H1 (cell line): ENCODE measurements at regions not wholly inside any gene's neighbourhood (a gene's known extent, or its start where the extent isn't known, plus 50 kb on each side); places are given as distances from the start of the nearest gene placed in this dataset.

Source experiments
- CTCF ChIA-PET: fragments of 300-600 bp; sonication (Branson Sonifier 250); formaldehyde crosslinking; loops from one replicate; lab custom pipeline; 2021; ENCODE audit not compliant: partially characterized antibody; lab: Charles Lee
- POLR2A ChIA-PET: fragments of 300-600 bp; sonication (Branson Sonifier 250); formaldehyde crosslinking; loops from one replicate; lab custom pipeline; 2021; ENCODE audit warnings: inconsistent platforms; ENCODE audit not compliant: partially characterized antibody; lab: Charles Lee
- DNase-seq, 2 experiments: peaks; one replicate each; pipeline versions ENCODE4 v3.0.0 to v3.0.0-alpha.2; 2010 to 2022; ENCODE audit warnings: low spot score in 2 of 2, low read depth in 1 of 2, mixed read lengths in 1 of 2
- FAIRE-seq: peaks from 2 replicates; lab custom pipeline; 2011; peaks lifted over from hg19 to GRCh38; lab: Jason Lieb, UNC
- H2AFZ ChIP-seq: 2 replicates; pipeline ENCODE4 v1.8.1; 2012; ENCODE audit warnings: low read length, inconsistent platforms
- H2AK5ac ChIP-seq: 2 replicates; pipeline ENCODE4 v1.6.1; 2013; ENCODE audit warnings: low read depth, low read length
- H2BK120ac ChIP-seq: replicated peaks from 2 replicates; pipeline ENCODE3; 2013; ENCODE audit warnings: low read depth, low read length, inconsistent platforms
- H2BK12ac ChIP-seq: 2 replicates; pipeline ENCODE4 v1.6.1; 2013; ENCODE audit warnings: low read depth, low read length
- H2BK15ac ChIP-seq: 2 replicates; pipeline ENCODE4 v1.6.1; 2013; ENCODE audit warnings: low read length
- H2BK20ac ChIP-seq: 2 replicates; pipeline ENCODE4 v1.6.1; 2013; ENCODE audit warnings: low read length
- H2BK5ac ChIP-seq: 2 replicates; pipeline ENCODE4 v1.6.1; 2013; ENCODE audit warnings: low read depth, low read length
- H3K14ac ChIP-seq: 2 replicates; pipeline ENCODE4 v1.6.1; 2013; ENCODE audit warnings: inconsistent platforms; ENCODE audit not compliant: insufficient read length
- H3K18ac ChIP-seq: 2 replicates; pipeline ENCODE4 v1.6.1; 2013; ENCODE audit warnings: low read length; ENCODE audit errors: extremely low read depth
- H3K23ac ChIP-seq: 2 replicates; pipeline ENCODE4 v1.6.1; 2013; ENCODE audit warnings: inconsistent platforms; ENCODE audit not compliant: insufficient read length
- H3K23me2 ChIP-seq: 2 replicates; pipeline ENCODE4 v1.6.1; 2013; ENCODE audit warnings: low read depth, low read length
- H3K27ac ChIP-seq: 2 replicates; pipeline ENCODE4 v1.6.1; 2011; ENCODE audit warnings: low read depth, low read length, inconsistent platforms
- H3K27me3 ChIP-seq, 4 experiments: replicated peaks in 1 of 4; 1 replicate in 1 of 4; 2 replicates in 3 of 4; pipeline versions ENCODE4 v1.6.1 to v1.8.1; 2011 to 2013; ENCODE audit warnings: low read length in 3 of 4, mild to moderate bottlenecking in 3 of 4, inconsistent platforms in 2 of 4, mixed read lengths in 2 of 4, moderate library complexity in 1 of 4; ENCODE audit not compliant: control insufficient read depth in 3 of 4, insufficient read depth in 3 of 4; ENCODE audit errors: extremely low read depth in 1 of 4
- H3K36me3 ChIP-seq, 4 experiments: 2 replicates each; pipeline versions ENCODE4 v1.6.1 to v1.8.1; 2011 to 2013; ENCODE audit warnings: mild to moderate bottlenecking in 4 of 4, low read length in 3 of 4, moderate library complexity in 2 of 4, control low read depth in 1 of 4, inconsistent platforms in 1 of 4; ENCODE audit not compliant: insufficient read depth in 4 of 4, control insufficient read depth in 2 of 4
- H3K4ac ChIP-seq: replicated peaks from 2 replicates; pipeline ENCODE3; 2013; ENCODE audit warnings: low read length, low read depth, mixed read lengths, inconsistent platforms; ENCODE audit not compliant: insufficient read length
- H3K4me1 ChIP-seq, 4 experiments: replicated peaks in 1 of 4; 1 replicate in 1 of 4; 2 replicates in 3 of 4; pipeline versions ENCODE4 v1.6.1 to v1.8.1; 2011 to 2013; ENCODE audit warnings: low read length in 3 of 4, inconsistent platforms in 2 of 4, mixed read lengths in 1 of 4; ENCODE audit not compliant: insufficient read depth in 4 of 4, control insufficient read depth in 3 of 4
- H3K4me2 ChIP-seq, 2 experiments: 2 replicates each; pipeline versions ENCODE4 v1.6.1 to v1.8.1; 2011 to 2013; ENCODE audit warnings: low read depth in 2 of 2, low read length in 2 of 2, control low read depth in 1 of 2, inconsistent platforms in 1 of 2, mild to moderate bottlenecking in 1 of 2; ENCODE audit not compliant: insufficient read depth in 1 of 2
- H3K4me3 ChIP-seq, 4 experiments: fragments of 200-600, 300-600 bp in 1 of 4; sonication (generic), shearing (Covaris generic), sonication (Bioruptor Twin) in 1 of 4; 2 replicates each; pipeline versions ENCODE4 v1.5.1 to v1.8.1; 2011 to 2016; ENCODE audit warnings: low read length in 4 of 4, low read depth in 3 of 4, control low read depth in 2 of 4, inconsistent platforms in 2 of 4, mild to moderate bottlenecking in 2 of 4, mixed read lengths in 1 of 4, moderate library complexity in 1 of 4; ENCODE audit not compliant: insufficient read depth in 2 of 4; ENCODE audit errors: extremely low read depth in 1 of 4
- H3K56ac ChIP-seq: replicated peaks from 2 replicates; pipeline ENCODE3; 2013; ENCODE audit warnings: low read depth, mild to moderate bottlenecking, mixed read lengths, low read length, inconsistent platforms; ENCODE audit not compliant: insufficient read length
- H3K79me1 ChIP-seq: 2 replicates; pipeline ENCODE4 v1.6.1; 2013; ENCODE audit warnings: low read depth, low read length, control low read depth
- H3K79me2 ChIP-seq, 2 experiments: 2 replicates each; pipeline versions ENCODE4 v1.6.1 to v1.8.1; 2012 to 2013; ENCODE audit warnings: low read length in 2 of 2, mild to moderate bottlenecking in 2 of 2, inconsistent platforms in 1 of 2; ENCODE audit not compliant: insufficient read depth in 2 of 2, control insufficient read depth in 1 of 2
- H3K9ac ChIP-seq, 4 experiments: replicated peaks in 1 of 4; 1 replicate in 1 of 4; 2 replicates in 3 of 4; pipeline versions ENCODE4 v1.6.1 to v1.8.1; 2011 to 2013; ENCODE audit warnings: low read depth in 3 of 4, low read length in 3 of 4, control low read depth in 2 of 4, mild to moderate bottlenecking in 2 of 4, moderate library complexity in 2 of 4, inconsistent platforms in 1 of 4; ENCODE audit errors: extremely low read depth in 1 of 4
- H3K9me3 ChIP-seq, 2 experiments: 2 replicates each; pipeline versions ENCODE4 v1.6.1 to v1.8.1; 2012 to 2013; ENCODE audit warnings: mild to moderate bottlenecking in 2 of 2, moderate library complexity in 2 of 2, control low read depth in 1 of 2, inconsistent platforms in 1 of 2, low read depth in 1 of 2, low read length in 1 of 2, mixed read lengths in 1 of 2; ENCODE audit not compliant: insufficient read depth in 2 of 2
- H4K20me1 ChIP-seq, 2 experiments: replicated peaks in 1 of 2; 2 replicates each; pipeline versions ENCODE3 to v1.8.1; 2011 to 2013; ENCODE audit warnings: inconsistent platforms in 2 of 2, low read length in 2 of 2, mild to moderate bottlenecking in 1 of 2; ENCODE audit not compliant: insufficient read depth in 2 of 2, control insufficient read depth in 1 of 2
- H4K5ac ChIP-seq: 2 replicates; pipeline ENCODE4 v1.6.1; 2013; ENCODE audit warnings: low read length, low read depth, mixed read lengths, inconsistent platforms; ENCODE audit not compliant: insufficient read length
- H4K8ac ChIP-seq: 2 replicates; pipeline ENCODE4 v1.8.0; 2013; ENCODE audit warnings: mild to moderate bottlenecking, moderate library complexity, low read length, inconsistent platforms; ENCODE audit not compliant: insufficient read depth; ENCODE audit errors: extremely low read depth
- H4K91ac ChIP-seq: replicated peaks from 2 replicates; pipeline ENCODE3; 2013; ENCODE audit warnings: low read length, mixed read lengths, inconsistent platforms; ENCODE audit not compliant: insufficient read length
- SP1 ChIP-seq: IDR thresholded peaks from 2 replicates; pipeline ENCODE4 v1.6.1; 2011; ENCODE audit warnings: low read depth, low read length
- WGBS, 2 experiments: shearing (Covaris generic) in 1 of 2; methylation state at CpG; one replicate each; pipeline versions ENCODE4 v1.1.6 to v1.1.7; 2013 to 2015; ENCODE audit warnings: low lambda C conversion rate in 2 of 2, mixed read lengths in 2 of 2, inconsistent platforms in 1 of 2, low coverage in 1 of 2, missing lambda C conversion rate in 1 of 2; ENCODE audit not compliant: insufficient replicate concordance in 2 of 2, insufficient coverage in 1 of 2, insufficient read length in 1 of 2; ENCODE audit errors: extremely low coverage in 1 of 2, missing lambda C conversion rate in 1 of 2; 5-methylcytosine and 5-hydroxymethylcytosine counted together

- CTCF ChIA-PET, result interaction anchor here (1.4 kb wide), 1 partner anchor 96 kb away, joined by 4 read pairs; no protein-coding TSS in a partner anchor
- 0 out of 2 replicates have a peak overlapping the region, but pooled peaks have one; percentile 13 for H3K27ac ChIP-seq
- no peak overlapping the region for H2BK15ac ChIP-seq
- peak overlapping the region; percentile 84; the same call in 1 of the 2 replicates for H2BK5ac ChIP-seq
- 3% methylated on average over 3 of the region's 3 CpGs; no CpG with 5 or more reads in 1 of the 2 experiments for WGBS, 2 experiments
- no peak overlapping the region for H3K9ac ChIP-seq
- no peaks in the 10 kb centered on the region for H3K79me2 ChIP-seq
- peak overlapping the region; percentile 56 for H4K91ac ChIP-seq
- H3K79me1 ChIP-seq, result no peaks in the 10 kb centered on the region
- H3K4ac ChIP-seq, result peak overlapping the region; percentile 48
- H3K23ac ChIP-seq, result no peak overlapping the region
- FAIRE-seq (peak; percentile 88), DNase-seq (no peak)
- H4K5ac ChIP-seq, result peak overlapping the region; percentile 30
- no peak overlapping the region; the same call in 1 of the 2 replicates for H3K18ac ChIP-seq
- H4K20me1 ChIP-seq, result no peaks in the 10 kb centered on the region
- no peaks in the 10 kb centered on the region for H3K23me2 ChIP-seq
- H3K9me3 ChIP-seq, result no peaks in the 10 kb centered on the region
- H2BK20ac ChIP-seq, result peak overlapping the region; percentile 21; the same call in 1 of the 2 replicates
- H4K8ac ChIP-seq, result no peak overlapping the region
- 0 out of 2 replicates have a peak overlapping the region, but pooled peaks have one; percentile 30 for H2AK5ac ChIP-seq
- no peaks in the 10 kb centered on the region for H3K36me3 ChIP-seq
- H2BK12ac ChIP-seq, result no peak overlapping the region
- peak overlapping the region in 1 of 4 experiments; percentile 8; a peak in 2 of 8 replicates for H3K4me3 ChIP-seq
- H2AFZ ChIP-seq, result no peak overlapping the region
- peaks cover 2 to 34% (median 30%) of the 10 kb centered on the region in 4 experiments for H3K4me1 ChIP-seq
- POLR2A ChIA-PET, result no interaction called here
- peak overlapping the region; percentile 74 for H2BK120ac ChIP-seq
- no peaks in the 10 kb centered on the region for H3K27me3 ChIP-seq
- H3K56ac ChIP-seq, result no peak overlapping the region
- peak overlapping the region; percentile 16 to 22; a peak in 3 of 4 replicates for H3K4me2 ChIP-seq
- no peak overlapping the region for H3K14ac ChIP-seq
- 0 out of 2 replicates have a peak, but pooled peaks have one; percentile 46 for TF ChIP-seq SP1
These were observed 129.8 kb downstream of the TBX5 start for GRCh38 chr12:114275932-114276785.
